H1 (cell line): ENCODE measurements at regions not wholly inside any gene's neighbourhood (a gene's known extent, or its start where the extent isn't known, plus 50 kb on each side); places are given as distances from the start of the nearest gene placed in this dataset.
A peak's percentile ranks its signal among the peaks of the same experiment; 100 is the strongest.

Experiments
- CTCF ChIA-PET: fragments of 300-600 bp; sonication (Branson Sonifier 250); formaldehyde crosslinking; loops from one replicate; lab custom pipeline; 2021; ENCODE audit not compliant: partially characterized antibody; lab: Charles Lee
- POLR2A ChIA-PET: fragments of 300-600 bp; sonication (Branson Sonifier 250); formaldehyde crosslinking; loops from one replicate; lab custom pipeline; 2021; ENCODE audit warnings: inconsistent platforms; ENCODE audit not compliant: partially characterized antibody; lab: Charles Lee
- DNase-seq, 2 experiments: peaks; one replicate each; pipeline versions ENCODE4 v3.0.0 to v3.0.0-alpha.2; 2010 to 2022; ENCODE audit warnings: low spot score in 2 of 2, low read depth in 1 of 2, mixed read lengths in 1 of 2
- FAIRE-seq: peaks from 2 replicates; lab custom pipeline; 2011; peaks lifted over from hg19 to GRCh38; lab: Jason Lieb, UNC
- H2AFZ ChIP-seq: 2 replicates; pipeline ENCODE4 v1.8.1; 2012; ENCODE audit warnings: low read length, inconsistent platforms
- H2AK5ac ChIP-seq: 2 replicates; pipeline ENCODE4 v1.6.1; 2013; ENCODE audit warnings: low read depth, low read length
- H2BK120ac ChIP-seq: replicated peaks from 2 replicates; pipeline ENCODE3; 2013; ENCODE audit warnings: low read depth, low read length, inconsistent platforms
- H2BK12ac ChIP-seq: 2 replicates; pipeline ENCODE4 v1.6.1; 2013; ENCODE audit warnings: low read depth, low read length
- H2BK15ac ChIP-seq: 2 replicates; pipeline ENCODE4 v1.6.1; 2013; ENCODE audit warnings: low read length
- H2BK20ac ChIP-seq: 2 replicates; pipeline ENCODE4 v1.6.1; 2013; ENCODE audit warnings: low read length
- H2BK5ac ChIP-seq: 2 replicates; pipeline ENCODE4 v1.6.1; 2013; ENCODE audit warnings: low read depth, low read length
- H3K14ac ChIP-seq: 2 replicates; pipeline ENCODE4 v1.6.1; 2013; ENCODE audit warnings: inconsistent platforms; ENCODE audit not compliant: insufficient read length
- H3K18ac ChIP-seq: 2 replicates; pipeline ENCODE4 v1.6.1; 2013; ENCODE audit warnings: low read length; ENCODE audit errors: extremely low read depth
- H3K23ac ChIP-seq: 2 replicates; pipeline ENCODE4 v1.6.1; 2013; ENCODE audit warnings: inconsistent platforms; ENCODE audit not compliant: insufficient read length
- H3K23me2 ChIP-seq: 2 replicates; pipeline ENCODE4 v1.6.1; 2013; ENCODE audit warnings: low read depth, low read length
- H3K27ac ChIP-seq: 2 replicates; pipeline ENCODE4 v1.6.1; 2011; ENCODE audit warnings: low read depth, low read length, inconsistent platforms
- H3K27me3 ChIP-seq, 4 experiments: replicated peaks in 1 of 4; 1 replicate in 1 of 4; 2 replicates in 3 of 4; pipeline versions ENCODE4 v1.6.1 to v1.8.1; 2011 to 2013; ENCODE audit warnings: low read length in 3 of 4, mild to moderate bottlenecking in 3 of 4, inconsistent platforms in 2 of 4, mixed read lengths in 2 of 4, moderate library complexity in 1 of 4; ENCODE audit not compliant: control insufficient read depth in 3 of 4, insufficient read depth in 3 of 4; ENCODE audit errors: extremely low read depth in 1 of 4
- H3K36me3 ChIP-seq, 4 experiments: 2 replicates each; pipeline versions ENCODE4 v1.6.1 to v1.8.1; 2011 to 2013; ENCODE audit warnings: mild to moderate bottlenecking in 4 of 4, low read length in 3 of 4, moderate library complexity in 2 of 4, control low read depth in 1 of 4, inconsistent platforms in 1 of 4; ENCODE audit not compliant: insufficient read depth in 4 of 4, control insufficient read depth in 2 of 4
- H3K4ac ChIP-seq: replicated peaks from 2 replicates; pipeline ENCODE3; 2013; ENCODE audit warnings: low read length, low read depth, mixed read lengths, inconsistent platforms; ENCODE audit not compliant: insufficient read length
- H3K4me1 ChIP-seq, 4 experiments: replicated peaks in 1 of 4; 1 replicate in 1 of 4; 2 replicates in 3 of 4; pipeline versions ENCODE4 v1.6.1 to v1.8.1; 2011 to 2013; ENCODE audit warnings: low read length in 3 of 4, inconsistent platforms in 2 of 4, mixed read lengths in 1 of 4; ENCODE audit not compliant: insufficient read depth in 4 of 4, control insufficient read depth in 3 of 4
- H3K4me2 ChIP-seq, 2 experiments: 2 replicates each; pipeline versions ENCODE4 v1.6.1 to v1.8.1; 2011 to 2013; ENCODE audit warnings: low read depth in 2 of 2, low read length in 2 of 2, control low read depth in 1 of 2, inconsistent platforms in 1 of 2, mild to moderate bottlenecking in 1 of 2; ENCODE audit not compliant: insufficient read depth in 1 of 2
- H3K4me3 ChIP-seq, 4 experiments: fragments of 200-600, 300-600 bp in 1 of 4; sonication (generic), shearing (Covaris generic), sonication (Bioruptor Twin) in 1 of 4; 2 replicates each; pipeline versions ENCODE4 v1.5.1 to v1.8.1; 2011 to 2016; ENCODE audit warnings: low read length in 4 of 4, low read depth in 3 of 4, control low read depth in 2 of 4, inconsistent platforms in 2 of 4, mild to moderate bottlenecking in 2 of 4, mixed read lengths in 1 of 4, moderate library complexity in 1 of 4; ENCODE audit not compliant: insufficient read depth in 2 of 4; ENCODE audit errors: extremely low read depth in 1 of 4
- H3K56ac ChIP-seq: replicated peaks from 2 replicates; pipeline ENCODE3; 2013; ENCODE audit warnings: low read depth, mild to moderate bottlenecking, mixed read lengths, low read length, inconsistent platforms; ENCODE audit not compliant: insufficient read length
- H3K79me1 ChIP-seq: 2 replicates; pipeline ENCODE4 v1.6.1; 2013; ENCODE audit warnings: low read depth, low read length, control low read depth
- H3K79me2 ChIP-seq, 2 experiments: 2 replicates each; pipeline versions ENCODE4 v1.6.1 to v1.8.1; 2012 to 2013; ENCODE audit warnings: low read length in 2 of 2, mild to moderate bottlenecking in 2 of 2, inconsistent platforms in 1 of 2; ENCODE audit not compliant: insufficient read depth in 2 of 2, control insufficient read depth in 1 of 2
- H3K9ac ChIP-seq, 4 experiments: replicated peaks in 1 of 4; 1 replicate in 1 of 4; 2 replicates in 3 of 4; pipeline versions ENCODE4 v1.6.1 to v1.8.1; 2011 to 2013; ENCODE audit warnings: low read depth in 3 of 4, low read length in 3 of 4, control low read depth in 2 of 4, mild to moderate bottlenecking in 2 of 4, moderate library complexity in 2 of 4, inconsistent platforms in 1 of 4; ENCODE audit errors: extremely low read depth in 1 of 4
- H3K9me3 ChIP-seq, 2 experiments: 2 replicates each; pipeline versions ENCODE4 v1.6.1 to v1.8.1; 2012 to 2013; ENCODE audit warnings: mild to moderate bottlenecking in 2 of 2, moderate library complexity in 2 of 2, control low read depth in 1 of 2, inconsistent platforms in 1 of 2, low read depth in 1 of 2, low read length in 1 of 2, mixed read lengths in 1 of 2; ENCODE audit not compliant: insufficient read depth in 2 of 2
- H4K20me1 ChIP-seq, 2 experiments: replicated peaks in 1 of 2; 2 replicates each; pipeline versions ENCODE3 to v1.8.1; 2011 to 2013; ENCODE audit warnings: inconsistent platforms in 2 of 2, low read length in 2 of 2, mild to moderate bottlenecking in 1 of 2; ENCODE audit not compliant: insufficient read depth in 2 of 2, control insufficient read depth in 1 of 2
- H4K5ac ChIP-seq: 2 replicates; pipeline ENCODE4 v1.6.1; 2013; ENCODE audit warnings: low read length, low read depth, mixed read lengths, inconsistent platforms; ENCODE audit not compliant: insufficient read length
- H4K8ac ChIP-seq: 2 replicates; pipeline ENCODE4 v1.8.0; 2013; ENCODE audit warnings: mild to moderate bottlenecking, moderate library complexity, low read length, inconsistent platforms; ENCODE audit not compliant: insufficient read depth; ENCODE audit errors: extremely low read depth
- H4K91ac ChIP-seq: replicated peaks from 2 replicates; pipeline ENCODE3; 2013; ENCODE audit warnings: low read length, mixed read lengths, inconsistent platforms; ENCODE audit not compliant: insufficient read length
- ASH2L ChIP-seq: fragments of 200-600, 300-600 bp; sonication (generic); IDR thresholded peaks from one replicate; pipeline ENCODE4 v1.7.1; 2017; ENCODE audit warnings: low read length
- CBX5 ChIP-seq: fragments of 300-800, 300-1000 bp; sonication (generic); IDR thresholded peaks from 2 replicates; pipeline ENCODE4 v1.7.1; 2016; ENCODE audit warnings: antibody characterized with exemption, low read length, low read depth
- CEBPB ChIP-seq: IDR thresholded peaks from 2 replicates; pipeline ENCODE4 v1.6.1; 2012; ENCODE audit warnings: low read depth, low read length
- CTBP2 ChIP-seq: IDR thresholded peaks from 2 replicates; pipeline ENCODE4 v1.7.0; 2011; ENCODE audit warnings: borderline replicate concordance, mild to moderate bottlenecking, moderate library complexity, mixed read lengths, low read length; ENCODE audit not compliant: insufficient read depth, insufficient read length
- GABPA ChIP-seq: IDR thresholded peaks from 2 replicates; pipeline ENCODE4 v1.6.1; 2011; ENCODE audit warnings: mild to moderate bottlenecking, low read length, moderate library complexity, borderline replicate concordance; ENCODE audit not compliant: insufficient read depth
- HDAC2 ChIP-seq, 2 experiments: fragments of 300-600 bp in 1 of 2; sonication (generic) in 1 of 2; IDR thresholded peaks; 2 replicates each; pipeline ENCODE4 v1.6.1; 2011 to 2012; ENCODE audit warnings: low read depth in 2 of 2, low read length in 2 of 2, mild to moderate bottlenecking in 2 of 2, moderate library complexity in 2 of 2, borderline replicate concordance in 1 of 2, inconsistent platforms in 1 of 2
- JUND ChIP-seq: IDR thresholded peaks from 2 replicates; pipeline ENCODE4 v1.6.1; 2011; ENCODE audit warnings: mild to moderate bottlenecking, improper control_type of control experiment, low read length
- PHF8 ChIP-seq: fragments of 200-600 bp; sonication (generic); conservative IDR thresholded peaks from 2 replicates; pipeline ENCODE4 v1.7.1; 2012; ENCODE audit warnings: low read depth, mild to moderate bottlenecking, inconsistent platforms, low read length, moderate library complexity
- POLR2AphosphoS5 ChIP-seq: IDR thresholded peaks from 2 replicates; pipeline ENCODE4 v1.6.1; 2011; ENCODE audit warnings: low read depth, low read length
- RFX5 ChIP-seq: IDR thresholded peaks from 2 replicates; pipeline ENCODE4 v1.6.1; 2011; ENCODE audit warnings: low read depth, low read length, improper control_type of control experiment, borderline replicate concordance
- SP4 ChIP-seq: IDR thresholded peaks from 2 replicates; pipeline ENCODE4 v1.6.1; 2012; ENCODE audit warnings: low read length, inconsistent platforms
- SUZ12 ChIP-seq: fragments of 200-600 bp; sonication (generic); IDR thresholded peaks from 2 replicates; pipeline ENCODE4 v1.6.1; 2012; ENCODE audit warnings: mild to moderate bottlenecking, inconsistent platforms, low read length, moderate library complexity, mixed read lengths
- WGBS, 2 experiments: shearing (Covaris generic) in 1 of 2; methylation state at CpG; one replicate each; pipeline versions ENCODE4 v1.1.6 to v1.1.7; 2013 to 2015; ENCODE audit warnings: low lambda C conversion rate in 2 of 2, mixed read lengths in 2 of 2, inconsistent platforms in 1 of 2, low coverage in 1 of 2, missing lambda C conversion rate in 1 of 2; ENCODE audit not compliant: insufficient replicate concordance in 2 of 2, insufficient coverage in 1 of 2, insufficient read length in 1 of 2; ENCODE audit errors: extremely low coverage in 1 of 2, missing lambda C conversion rate in 1 of 2; 5-methylcytosine and 5-hydroxymethylcytosine counted together
- TF ChIP-seq, protein P1 (sequence below), 3 experiments: IDR thresholded peaks; 1 replicate in 2 of 3; 2 replicates in 1 of 3; pipeline versions ENCODE4 v1.5.1 to v1.6.1; 2011; ENCODE audit warnings: low read length in 3 of 3, mild to moderate bottlenecking in 3 of 3, inconsistent platforms in 2 of 3, low read depth in 1 of 3, moderate library complexity in 1 of 3; ENCODE audit not compliant: insufficient read depth in 1 of 3; ENCODE audit errors: control extremely low read depth in 1 of 3

- H3K36me3 ChIP-seq: no peaks in the 10 kb centered on the region
- H3K4me2 ChIP-seq: no peak overlapping the region
- no peak overlapping the region for H3K27ac ChIP-seq
- no peak overlapping the region for H4K91ac ChIP-seq
- no peak overlapping the region for H3K23ac ChIP-seq
- H3K18ac ChIP-seq: no peak overlapping the region
- no peak overlapping the region for H4K5ac ChIP-seq
- no peaks in the 10 kb centered on the region for H3K4me1 ChIP-seq
- H2BK15ac ChIP-seq: no peak overlapping the region
- H2BK5ac ChIP-seq: no peak overlapping the region
- H3K9me3 ChIP-seq: no peaks in the 10 kb centered on the region
- H2AK5ac ChIP-seq: no peak overlapping the region
- H3K27me3 ChIP-seq: no peaks in the 10 kb centered on the region
- H3K79me1 ChIP-seq: no peaks in the 10 kb centered on the region
- H3K23me2 ChIP-seq: no peaks in the 10 kb centered on the region
- POLR2A ChIA-PET: no interaction called here
- H3K4me3 ChIP-seq: no peak overlapping the region
- no peak overlapping the region for H3K56ac ChIP-seq
- FAIRE-seq (no peak), DNase-seq (peak in 1 of 2 experiments; percentile 7)
- H2AFZ ChIP-seq: no peak overlapping the region
- CTCF ChIA-PET: no interaction called here
- H2BK12ac ChIP-seq: no peak overlapping the region
- H2BK120ac ChIP-seq: no peak overlapping the region
- no peak overlapping the region for H2BK20ac ChIP-seq
- no peaks in the 10 kb centered on the region for H3K79me2 ChIP-seq
- H3K4ac ChIP-seq: no peak overlapping the region
- H4K8ac ChIP-seq: no peak overlapping the region
- no peak overlapping the region for H3K14ac ChIP-seq
- no peak overlapping the region for H3K9ac ChIP-seq
- 80% methylated on average over 8 of the region's 8 CpGs; no CpG with 5 or more reads in 1 of the 2 experiments for WGBS, 2 experiments
- H4K20me1 ChIP-seq: no peaks in the 10 kb centered on the region
- TF ChIP-seq CEBPB: no peak
- TF ChIP-seq GABPA: no peak
- TF ChIP-seq SP4: no peak
- TF ChIP-seq SUZ12: no peak
- TF ChIP-seq, protein P1, sequence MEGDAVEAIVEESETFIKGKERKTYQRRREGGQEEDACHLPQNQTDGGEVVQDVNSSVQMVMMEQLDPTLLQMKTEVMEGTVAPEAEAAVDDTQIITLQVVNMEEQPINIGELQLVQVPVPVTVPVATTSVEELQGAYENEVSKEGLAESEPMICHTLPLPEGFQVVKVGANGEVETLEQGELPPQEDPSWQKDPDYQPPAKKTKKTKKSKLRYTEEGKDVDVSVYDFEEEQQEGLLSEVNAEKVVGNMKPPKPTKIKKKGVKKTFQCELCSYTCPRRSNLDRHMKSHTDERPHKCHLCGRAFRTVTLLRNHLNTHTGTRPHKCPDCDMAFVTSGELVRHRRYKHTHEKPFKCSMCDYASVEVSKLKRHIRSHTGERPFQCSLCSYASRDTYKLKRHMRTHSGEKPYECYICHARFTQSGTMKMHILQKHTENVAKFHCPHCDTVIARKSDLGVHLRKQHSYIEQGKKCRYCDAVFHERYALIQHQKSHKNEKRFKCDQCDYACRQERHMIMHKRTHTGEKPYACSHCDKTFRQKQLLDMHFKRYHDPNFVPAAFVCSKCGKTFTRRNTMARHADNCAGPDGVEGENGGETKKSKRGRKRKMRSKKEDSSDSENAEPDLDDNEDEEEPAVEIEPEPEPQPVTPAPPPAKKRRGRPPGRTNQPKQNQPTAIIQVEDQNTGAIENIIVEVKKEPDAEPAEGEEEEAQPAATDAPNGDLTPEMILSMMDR (IDR thresholded peaks at IDR 0.05; ENCODE audit: control extremely low read depth in 1 of 3, insufficient read depth in 1 of 3, low read depth in 1 of 3, low read length in 3 of 3): no peak
- TF ChIP-seq ASH2L: no peak
- TF ChIP-seq RFX5: no peak
- TF ChIP-seq CBX5: no peak
- TF ChIP-seq POLR2AphosphoS5: no peak
- TF ChIP-seq HDAC2 (IDR thresholded peaks at IDR 0.05; ENCODE audit: borderline replicate concordance in 1 of 2, low read depth in 2 of 2, low read length in 2 of 2): no peak
- no peak for TF ChIP-seq CTBP2
- no peak for TF ChIP-seq JUND
- TF ChIP-seq PHF8: no peak
These were observed 207.4 kb upstream of the TWIST2 start for GRCh38 chr2:238640486-238640885.
